HG02763 (cell line): ENCODE measurements at regions not wholly inside any gene's neighbourhood (a gene's known extent, or its start where the extent isn't known, plus 50 kb on each side); places are given as distances from the start of the nearest gene placed in this dataset.

Experiments
- ATAC-seq: cut with Tn5 transposase; IDR thresholded peaks from one replicate; pipeline ENCODE4 v1.9.1; 2021; ENCODE audit warnings: mild to moderate bottlenecking, moderate library complexity; ENCODE audit not compliant: unreplicated experiment

- no peak for ATAC-seq
Observed at GRCh38 chr4:14742054-14742453, 260.2 kb upstream of the CPEB2 start.

GRCh38 chr4:14743172-14743571, 259.1 kb upstream of the CPEB2 start:
- no peak for ATAC-seq

GRCh38 chr4:14743601-14744000, 258.7 kb upstream of the CPEB2 start:
- ATAC-seq, result no peak

- no peak for ATAC-seq
Observed at GRCh38 chr4:14744346-14744745, 257.9 kb upstream of the CPEB2 start.

GRCh38 chr4:14749910-14750309, 252.4 kb upstream of the CPEB2 start:
- no peak for ATAC-seq

GRCh38 chr4:14752341-14753046, 249.8 kb upstream of the CPEB2 start:
- ATAC-seq, result no peak

- ATAC-seq, result no peak
Observed at GRCh38 chr4:14767142-14767541, 235.1 kb upstream of the CPEB2 start.

- no peak for ATAC-seq
Observed at GRCh38 chr4:14768449-14768848, 233.8 kb upstream of the CPEB2 start.

- no peak for ATAC-seq
Observed at GRCh38 chr4:14769993-14770392, 232.3 kb upstream of the CPEB2 start.

- ATAC-seq, result no peak
Observed at GRCh38 chr4:14771094-14771493, 231.2 kb upstream of the CPEB2 start.

- ATAC-seq, result no peak
Observed at GRCh38 chr4:14771504-14772175, 230.6 kb upstream of the CPEB2 start.

- ATAC-seq, result no peak
Observed at GRCh38 chr4:14772388-14772787, 229.9 kb upstream of the CPEB2 start.

GRCh38 chr4:14783011-14783877, 219.0 kb upstream of the CPEB2 start:
- peak; percentile 94 for ATAC-seq

- no peak for ATAC-seq
Observed at GRCh38 chr4:14787221-14787620, 215.1 kb upstream of the CPEB2 start.

GRCh38 chr4:14787894-14788293, 214.4 kb upstream of the CPEB2 start:
- no peak for ATAC-seq

GRCh38 chr4:14790494-14790893, 211.8 kb upstream of the CPEB2 start:
- no peak for ATAC-seq

- no peak for ATAC-seq
Observed at GRCh38 chr4:14792702-14793227, 209.5 kb upstream of the CPEB2 start.

- ATAC-seq, result no peak
Observed at GRCh38 chr4:14800977-14801376, 201.3 kb upstream of the CPEB2 start.

- no peak for ATAC-seq
Observed at GRCh38 chr4:14802596-14802995, 199.7 kb upstream of the CPEB2 start.

GRCh38 chr4:14807856-14808255, 194.4 kb upstream of the CPEB2 start:
- no peak for ATAC-seq

- ATAC-seq, result no peak
Observed at GRCh38 chr4:14809203-14809602, 193.1 kb upstream of the CPEB2 start.
